AG09309 (cell line): ENCODE measurements at regions not wholly inside any gene's neighbourhood (a gene's known extent, or its start where the extent isn't known, plus 50 kb on each side); places are given as distances from the start of the nearest gene placed in this dataset.
"Not testable (repeated sequence)": the region's sequence is repeated elsewhere in the genome, so short reads cannot be mapped to it uniquely, and the experiment has no call there.

ENCODE experiments used
- DNase-seq: peaks from one replicate; pipeline ENCODE4 v3.0.0-alpha.2; 2010; ENCODE audit warnings: low read depth
- H3K4me3 ChIP-seq: 2 replicates; pipeline ENCODE4 v1.5.1; 2011; ENCODE audit warnings: mild to moderate bottlenecking, low read depth, low read length, moderate library complexity; ENCODE audit not compliant: control insufficient read depth
- TF ChIP-seq, protein P1 (sequence below): IDR thresholded peaks from 2 replicates; pipeline ENCODE4 v1.5.1; 2011; ENCODE audit warnings: mild to moderate bottlenecking, low read depth, low read length, inconsistent platforms; ENCODE audit not compliant: insufficient read depth, control insufficient read depth; ENCODE audit errors: missing control alignments

DNA sequence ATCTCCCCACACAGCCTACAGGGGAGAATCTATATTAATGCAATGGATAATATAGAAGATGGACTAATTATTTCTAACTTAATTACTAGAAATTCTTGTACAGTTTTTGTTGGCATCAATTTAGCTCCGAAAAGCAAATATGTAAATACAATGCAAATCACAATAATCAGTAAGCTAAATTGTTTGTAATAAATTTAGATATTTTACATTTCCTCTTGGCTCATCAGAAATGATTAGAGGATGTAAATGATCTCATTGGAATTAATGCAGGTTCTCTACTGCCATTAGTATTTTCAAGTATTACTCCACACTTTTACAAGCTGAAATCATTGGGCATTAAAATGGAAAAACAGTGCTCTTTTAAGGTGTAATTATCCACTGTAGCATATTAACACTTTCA, 741.8 kb upstream of the MIR17HG start:
- DNase-seq: no peak
- TF ChIP-seq, protein P1, sequence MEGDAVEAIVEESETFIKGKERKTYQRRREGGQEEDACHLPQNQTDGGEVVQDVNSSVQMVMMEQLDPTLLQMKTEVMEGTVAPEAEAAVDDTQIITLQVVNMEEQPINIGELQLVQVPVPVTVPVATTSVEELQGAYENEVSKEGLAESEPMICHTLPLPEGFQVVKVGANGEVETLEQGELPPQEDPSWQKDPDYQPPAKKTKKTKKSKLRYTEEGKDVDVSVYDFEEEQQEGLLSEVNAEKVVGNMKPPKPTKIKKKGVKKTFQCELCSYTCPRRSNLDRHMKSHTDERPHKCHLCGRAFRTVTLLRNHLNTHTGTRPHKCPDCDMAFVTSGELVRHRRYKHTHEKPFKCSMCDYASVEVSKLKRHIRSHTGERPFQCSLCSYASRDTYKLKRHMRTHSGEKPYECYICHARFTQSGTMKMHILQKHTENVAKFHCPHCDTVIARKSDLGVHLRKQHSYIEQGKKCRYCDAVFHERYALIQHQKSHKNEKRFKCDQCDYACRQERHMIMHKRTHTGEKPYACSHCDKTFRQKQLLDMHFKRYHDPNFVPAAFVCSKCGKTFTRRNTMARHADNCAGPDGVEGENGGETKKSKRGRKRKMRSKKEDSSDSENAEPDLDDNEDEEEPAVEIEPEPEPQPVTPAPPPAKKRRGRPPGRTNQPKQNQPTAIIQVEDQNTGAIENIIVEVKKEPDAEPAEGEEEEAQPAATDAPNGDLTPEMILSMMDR: no peak
- H3K4me3 ChIP-seq: no peak overlapping the region

DNA sequence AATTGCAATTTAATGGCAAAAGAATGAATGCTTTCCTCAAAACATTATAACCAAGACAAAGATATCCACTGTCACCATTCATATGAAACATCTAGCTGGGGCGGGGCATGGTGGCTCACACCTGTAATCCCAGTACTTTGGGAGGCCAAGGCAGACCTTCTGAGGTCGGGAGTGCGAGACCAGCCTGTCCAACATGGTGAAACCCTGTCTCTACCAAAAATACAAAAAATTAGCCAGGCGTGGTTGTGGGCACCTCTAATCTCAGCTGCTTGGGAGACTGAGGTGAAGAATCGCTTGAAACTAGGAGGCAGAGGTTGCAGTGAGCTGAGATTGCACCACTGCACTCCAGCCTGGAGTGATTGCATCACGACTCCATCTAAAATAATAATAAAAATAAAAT, 740.6 kb upstream of the MIR17HG start:
- DNase-seq: not testable (repeated sequence)

DNA sequence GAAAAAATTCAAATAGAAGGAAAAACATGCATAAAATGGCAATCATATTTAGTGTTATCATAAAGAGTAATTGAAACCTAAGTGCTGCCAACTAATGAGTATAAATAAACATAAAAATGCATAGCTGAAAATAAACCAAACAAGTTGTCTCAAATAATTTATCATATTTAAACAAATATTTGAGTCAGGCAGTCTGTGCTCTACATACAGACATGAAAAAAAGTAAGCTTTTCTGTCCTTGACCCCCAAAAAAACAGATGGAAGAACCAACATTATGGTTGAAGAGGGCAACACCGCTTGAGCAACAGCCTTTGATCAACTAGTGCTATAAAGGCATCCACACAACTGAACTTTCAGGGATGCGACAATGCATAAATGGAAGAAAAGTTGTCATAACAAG, 735.1 kb upstream of the MIR17HG start:
- TF ChIP-seq, protein P1: no peak
- no peak for DNase-seq
- no peak overlapping the region for H3K4me3 ChIP-seq

More for the DNA sequence above, 740.6 kb upstream of the MIR17HG start:
- not testable (repeated sequence) for H3K4me3 ChIP-seq

DNA sequence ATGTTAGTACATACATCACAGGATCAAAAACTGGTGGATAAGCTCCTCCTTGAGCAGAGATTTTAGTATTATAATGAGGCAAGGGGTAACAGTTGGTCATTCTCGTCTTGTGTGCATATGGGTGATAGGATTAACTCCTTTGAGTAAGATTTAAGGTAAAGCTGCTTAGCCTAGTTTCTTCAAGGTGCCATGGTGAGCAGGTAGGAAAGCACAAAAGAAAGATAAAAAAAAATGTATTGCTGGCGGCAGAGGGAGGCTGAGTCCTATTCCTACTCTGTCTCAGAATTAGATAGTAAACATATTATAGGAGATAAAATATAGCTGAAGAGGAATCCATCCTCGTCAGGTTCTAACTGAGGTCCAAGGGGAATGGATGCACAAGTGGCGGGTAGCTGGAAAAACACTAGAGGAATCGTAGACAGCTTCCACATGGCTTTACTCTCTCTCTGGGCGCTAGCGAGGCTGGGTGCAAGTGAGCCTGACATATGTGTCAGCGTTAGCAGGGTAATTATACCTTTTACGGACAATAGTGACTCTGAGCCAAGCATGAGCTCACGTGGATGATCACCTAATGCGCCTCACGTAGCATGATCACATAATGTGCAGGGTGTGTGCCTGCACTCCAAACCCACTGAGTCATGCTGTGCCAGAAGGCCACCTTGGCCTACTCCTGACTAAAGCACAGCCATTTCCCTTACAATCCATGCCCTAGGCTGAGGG, 734.3 kb upstream of the MIR17HG start:
- H3K4me3 ChIP-seq: no peak overlapping the region
- no peak for DNase-seq
- TF ChIP-seq, protein P1: no peak

DNA sequence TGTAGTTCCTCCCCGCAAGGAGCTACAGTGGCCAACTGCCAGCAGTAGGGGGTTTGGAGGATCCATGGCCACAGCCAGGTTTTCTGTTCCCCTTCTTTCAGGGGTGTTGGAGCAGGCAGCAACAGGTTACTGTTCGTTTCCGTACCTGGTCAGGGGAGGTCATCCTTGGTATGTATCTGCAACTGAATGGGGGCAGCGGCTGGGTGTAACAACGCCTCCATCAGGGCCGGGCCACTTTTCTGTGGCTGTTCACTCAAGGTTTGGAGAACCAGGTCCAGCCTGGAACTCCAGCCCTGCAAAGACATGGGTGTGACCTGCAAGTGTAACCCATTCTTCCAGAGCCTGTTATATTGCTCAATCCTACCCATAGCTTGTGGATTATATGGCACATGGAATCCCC, 732.3 kb upstream of the MIR17HG start:
- no peak overlapping the region for H3K4me3 ChIP-seq
- no peak for DNase-seq
- TF ChIP-seq, protein P1: no peak

DNA sequence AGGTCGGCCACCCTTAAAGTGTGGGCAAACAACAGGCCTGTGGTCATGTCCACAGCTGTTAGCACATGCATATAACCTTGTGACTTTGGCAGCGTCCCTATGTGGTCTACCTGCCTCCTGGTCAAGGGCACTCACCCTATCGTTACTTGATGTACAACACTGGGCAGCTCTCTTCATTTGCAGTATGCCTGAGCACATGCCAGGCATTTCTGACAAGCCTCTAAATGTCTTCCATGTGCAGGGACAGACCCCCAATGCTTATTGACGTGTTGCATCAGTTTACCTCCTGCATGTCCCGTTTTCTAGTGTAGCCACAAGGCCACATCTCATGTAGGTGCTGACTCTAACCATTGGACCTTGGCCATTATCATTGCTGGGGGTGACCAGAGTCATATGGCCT, 731.7 kb upstream of the MIR17HG start:
- DNase-seq: no peak
- H3K4me3 ChIP-seq: no peak overlapping the region
- TF ChIP-seq, protein P1: no peak

DNA sequence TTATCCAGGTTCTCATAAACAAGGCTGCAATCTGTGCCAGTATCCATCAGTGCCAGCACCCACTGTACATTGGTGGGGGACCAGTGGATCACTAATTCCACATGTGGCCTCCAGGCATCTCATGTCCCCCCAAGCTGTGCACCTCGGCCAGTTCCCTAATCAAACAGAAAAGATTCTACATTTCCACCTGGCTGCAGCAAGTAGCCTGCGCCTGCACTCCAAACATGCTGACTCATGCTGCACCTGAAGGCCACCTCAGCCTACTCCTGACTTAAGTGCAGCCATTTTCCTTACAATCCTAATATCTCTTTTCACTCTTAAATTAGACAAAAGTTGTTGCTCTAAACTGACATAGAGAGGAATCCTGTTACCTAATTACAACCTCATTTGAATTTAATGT, 729.4 kb upstream of the MIR17HG start:
- no peak for DNase-seq
- TF ChIP-seq, protein P1: no peak
- H3K4me3 ChIP-seq: no peak overlapping the region
